Hepatocyte (in vitro differentiated cells): ENCODE measurements at regions not wholly inside any gene's neighbourhood (a gene's known extent, or its start where the extent isn't known, plus 50 kb on each side); places are given as distances from the start of the nearest gene placed in this dataset.

Experiments
- DNase-seq: peaks from one replicate; pipeline ENCODE4 v3.0.0-alpha.2; 2016; ENCODE audit warnings: low spot score
- H2AFZ ChIP-seq: fragments of 200-600 bp; sonication (generic); 2 replicates; pipeline ENCODE4 v1.6.0; 2016; ENCODE audit warnings: antibody characterized with exemption, mild to moderate bottlenecking
- H3K27ac ChIP-seq: fragments of 200-600 bp; sonication (generic); 2 replicates; pipeline ENCODE4 v1.5.1; 2016; ENCODE audit warnings: mild to moderate bottlenecking
- H3K27me3 ChIP-seq: fragments of 200-600 bp; sonication (generic); 2 replicates; pipeline ENCODE4 v1.6.1; 2016
- H3K36me3 ChIP-seq: fragments of 200-600 bp; sonication (generic); replicated peaks from 2 replicates; pipeline ENCODE4 v1.5.1; 2016; ENCODE audit warnings: low read depth; ENCODE audit not compliant: insufficient read depth
- H3K4me1 ChIP-seq: fragments of 200-600 bp; sonication (generic); 2 replicates; pipeline ENCODE4 v1.5.1; 2016; ENCODE audit warnings: mild to moderate bottlenecking, moderate library complexity; ENCODE audit not compliant: insufficient read depth
- H3K4me2 ChIP-seq: fragments of 200-600 bp; sonication (generic); 2 replicates; pipeline ENCODE4 v1.6.0; 2016
- H3K4me3 ChIP-seq: fragments of 200-600 bp; sonication (generic); 2 replicates; pipeline ENCODE4 v1.5.1; 2016; ENCODE audit warnings: mild to moderate bottlenecking
- H3K79me2 ChIP-seq: fragments of 200-600 bp; sonication (generic); 2 replicates; pipeline ENCODE4 v1.6.0; 2017; ENCODE audit warnings: mild to moderate bottlenecking
- H3K9me2 ChIP-seq: fragments of 200-600 bp; sonication (generic); replicated peaks from 2 replicates; pipeline ENCODE4 v1.6.0; 2017; ENCODE audit warnings: mild to moderate bottlenecking; ENCODE audit not compliant: insufficient read depth
- H3K9me3 ChIP-seq: fragments of 200-600 bp; sonication (generic); 2 replicates; pipeline ENCODE4 v1.5.1; 2016; ENCODE audit warnings: low read depth, mild to moderate bottlenecking
- H4K20me1 ChIP-seq: fragments of 200-600 bp; sonication (generic); 2 replicates; pipeline ENCODE4 v1.6.0; 2016; ENCODE audit warnings: mild to moderate bottlenecking; ENCODE audit not compliant: insufficient read depth, poor library complexity, severe bottlenecking
- EZH2 ChIP-seq: fragments of 200-600 bp; sonication (generic); IDR thresholded peaks from 2 replicates; pipeline ENCODE4 v1.6.1; 2016; ENCODE audit warnings: antibody characterized with exemption, mild to moderate bottlenecking, borderline replicate concordance
- EZH2phosphoT487 ChIP-seq: fragments of 200-600 bp; sonication (generic); IDR thresholded peaks from one replicate; pipeline ENCODE4 v1.6.1; 2018; ENCODE audit warnings: antibody characterized with exemption, mild to moderate bottlenecking, low read depth, moderate library complexity; ENCODE audit not compliant: unreplicated experiment, severe bottlenecking
- WGBS: methylation state at CpG from one replicate; pipeline ENCODE4 v1.1.6; 2016; ENCODE audit warnings: low lambda C conversion rate; ENCODE audit errors: missing lambda C conversion rate; 5-methylcytosine and 5-hydroxymethylcytosine counted together
- TF ChIP-seq, protein P1 (sequence below): fragments of 200-600 bp; sonication (generic); IDR thresholded peaks from 2 replicates; pipeline ENCODE4 v1.5.1; 2016; ENCODE audit warnings: antibody characterized with exemption, mild to moderate bottlenecking; ENCODE audit not compliant: poor library complexity

DNA sequence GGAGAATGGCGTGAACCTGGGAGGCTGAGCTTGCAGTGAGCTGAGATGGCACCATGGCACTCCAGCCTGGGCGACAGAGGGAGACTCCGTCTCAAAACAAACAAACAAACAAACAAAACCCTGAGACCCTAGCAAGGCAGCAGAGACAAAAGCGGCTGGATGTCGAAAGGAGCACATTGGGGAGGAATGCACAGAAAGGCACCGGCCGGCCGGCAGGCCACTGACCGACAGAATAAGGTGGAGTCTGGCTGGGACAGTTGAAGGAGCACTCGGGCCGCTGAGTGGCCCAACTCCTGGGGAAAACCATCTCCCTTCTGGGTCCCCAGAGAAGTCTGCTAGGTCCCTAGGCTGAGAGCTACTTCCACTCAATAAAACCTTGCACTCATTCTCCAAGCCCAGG is 256.2 kb downstream of the KIF21A start:
- 92% methylated on average over 11 of the region's 11 CpGs for WGBS
- no peaks in the 10 kb centered on the region for H3K9me3 ChIP-seq
- DNase-seq, result no peak
- H3K9me2 ChIP-seq, result no peaks in the 10 kb centered on the region
- no peak overlapping the region for H2AFZ ChIP-seq
- no peak overlapping the region for H3K4me2 ChIP-seq
- H3K36me3 ChIP-seq, result no peaks in the 10 kb centered on the region
- H3K4me1 ChIP-seq, result no peaks in the 10 kb centered on the region
- no peaks in the 10 kb centered on the region for H4K20me1 ChIP-seq
- H3K79me2 ChIP-seq, result no peaks in the 10 kb centered on the region
- H3K27me3 ChIP-seq, result no peaks in the 10 kb centered on the region
- no peak overlapping the region for H3K27ac ChIP-seq
- H3K4me3 ChIP-seq, result no peak overlapping the region
- TF ChIP-seq, protein P1, sequence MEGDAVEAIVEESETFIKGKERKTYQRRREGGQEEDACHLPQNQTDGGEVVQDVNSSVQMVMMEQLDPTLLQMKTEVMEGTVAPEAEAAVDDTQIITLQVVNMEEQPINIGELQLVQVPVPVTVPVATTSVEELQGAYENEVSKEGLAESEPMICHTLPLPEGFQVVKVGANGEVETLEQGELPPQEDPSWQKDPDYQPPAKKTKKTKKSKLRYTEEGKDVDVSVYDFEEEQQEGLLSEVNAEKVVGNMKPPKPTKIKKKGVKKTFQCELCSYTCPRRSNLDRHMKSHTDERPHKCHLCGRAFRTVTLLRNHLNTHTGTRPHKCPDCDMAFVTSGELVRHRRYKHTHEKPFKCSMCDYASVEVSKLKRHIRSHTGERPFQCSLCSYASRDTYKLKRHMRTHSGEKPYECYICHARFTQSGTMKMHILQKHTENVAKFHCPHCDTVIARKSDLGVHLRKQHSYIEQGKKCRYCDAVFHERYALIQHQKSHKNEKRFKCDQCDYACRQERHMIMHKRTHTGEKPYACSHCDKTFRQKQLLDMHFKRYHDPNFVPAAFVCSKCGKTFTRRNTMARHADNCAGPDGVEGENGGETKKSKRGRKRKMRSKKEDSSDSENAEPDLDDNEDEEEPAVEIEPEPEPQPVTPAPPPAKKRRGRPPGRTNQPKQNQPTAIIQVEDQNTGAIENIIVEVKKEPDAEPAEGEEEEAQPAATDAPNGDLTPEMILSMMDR, result no peak
- TF ChIP-seq EZH2 (no peak), EZH2phosphoT487 (no peak)

DNA sequence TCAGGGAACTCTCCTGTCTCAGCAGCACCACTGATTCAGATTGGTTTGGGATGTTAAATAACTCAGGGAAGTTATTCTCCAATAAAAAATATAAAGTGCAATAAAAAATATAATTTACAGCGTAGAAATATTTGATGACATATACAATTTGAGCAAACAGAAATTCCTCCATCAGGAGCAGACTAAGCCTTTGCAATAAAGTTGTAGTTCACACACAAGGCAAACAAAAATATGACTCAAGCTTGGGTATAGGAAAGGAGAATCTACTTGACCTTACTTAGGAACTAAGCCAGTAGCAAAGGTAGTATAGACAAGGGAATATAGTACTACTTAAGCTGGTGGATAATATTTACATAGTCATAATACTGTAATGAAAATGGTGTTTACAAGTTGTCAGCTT is 264.1 kb downstream of the KIF21A start:
- H4K20me1 ChIP-seq, result no peaks in the 10 kb centered on the region
- no peaks in the 10 kb centered on the region for H3K9me2 ChIP-seq
- no peak overlapping the region for H3K4me2 ChIP-seq
- no peak for DNase-seq
- WGBS, result 65% methylated on average over 1 of the region's 1 CpG
- no peaks in the 10 kb centered on the region for H3K36me3 ChIP-seq
- H3K4me3 ChIP-seq, result no peak overlapping the region
- no peak overlapping the region for H3K27ac ChIP-seq
- H3K9me3 ChIP-seq, result no peaks in the 10 kb centered on the region
- H3K27me3 ChIP-seq, result no peaks in the 10 kb centered on the region
- H3K4me1 ChIP-seq, result no peaks in the 10 kb centered on the region
- no peak overlapping the region for H2AFZ ChIP-seq
- no peaks in the 10 kb centered on the region for H3K79me2 ChIP-seq
- no peak for TF ChIP-seq EZH2phosphoT487
- no peak for TF ChIP-seq EZH2
- TF ChIP-seq, protein P1, result no peak

DNA sequence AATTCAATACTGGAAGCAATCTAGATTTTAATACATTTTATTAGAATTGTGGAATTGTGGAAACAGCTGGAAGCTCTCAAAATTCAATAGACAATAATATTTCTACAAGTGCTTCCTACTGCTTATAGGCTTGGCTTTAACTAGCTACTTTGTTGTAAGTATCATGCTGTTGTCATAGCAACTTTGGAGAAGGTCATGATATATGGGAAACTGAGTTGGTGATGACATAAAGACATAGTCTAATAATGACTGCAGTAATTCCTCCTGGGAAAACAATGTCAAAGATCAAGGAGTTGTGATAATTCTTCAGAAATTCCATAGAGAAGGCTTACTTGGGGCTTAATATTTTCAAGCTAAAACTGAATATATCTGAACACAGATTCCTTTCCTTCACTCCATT is 266.6 kb downstream of the KIF21A start:
- Histone ChIP-seq H3K4me1 (no peaks in the 10 kb centered on the region), H3K79me2 (no peaks in the 10 kb centered on the region), H4K20me1 (no peaks in the 10 kb centered on the region), H2AFZ (no peak overlapping the region), H3K4me3 (no peak overlapping the region), H3K27me3 (no peaks in the 10 kb centered on the region), H3K36me3 (no peaks in the 10 kb centered on the region), H3K9me3 (no peaks in the 10 kb centered on the region), H3K9me2 (no peaks in the 10 kb centered on the region), H3K4me2 (no peak overlapping the region), H3K27ac (no peak overlapping the region)
- no peak for DNase-seq
- TF ChIP-seq, protein P1, result no peak
- TF ChIP-seq EZH2phosphoT487, result no peak
- TF ChIP-seq EZH2, result no peak

- H3K4me3 ChIP-seq, result no peak overlapping the region
- no peaks in the 10 kb centered on the region for H3K79me2 ChIP-seq
- H2AFZ ChIP-seq, result no peak overlapping the region
- no peak overlapping the region for H3K27ac ChIP-seq
- TF ChIP-seq, protein P1, result no peak
- TF ChIP-seq EZH2, result no peak
- no peaks in the 10 kb centered on the region for H3K36me3 ChIP-seq
- DNase-seq, result no peak
- no peaks in the 10 kb centered on the region for H3K9me3 ChIP-seq
- H3K4me2 ChIP-seq, result no peak overlapping the region
- no peaks in the 10 kb centered on the region for H3K27me3 ChIP-seq
- H4K20me1 ChIP-seq, result no peaks in the 10 kb centered on the region
- H3K4me1 ChIP-seq, result no peaks in the 10 kb centered on the region
- no peaks in the 10 kb centered on the region for H3K9me2 ChIP-seq
- WGBS, result 63% methylated on average over 2 of the region's 2 CpGs
Observed at GRCh38 chr12:39173726-39174125, 268.3 kb upstream of the CPNE8 start.
